LNCaP clone FGC (cell line): ENCODE measurements at regions not wholly inside any gene's neighbourhood (a gene's known extent, or its start where the extent isn't known, plus 50 kb on each side); places are given as distances from the start of the nearest gene placed in this dataset.

Experiments used
- DNase-seq: peaks from one replicate; pipeline ENCODE4 v3.0.0-alpha.2; 2011; ENCODE audit warnings: low read depth
- H3K4me3 ChIP-seq: 2 replicates; pipeline ENCODE4 v1.5.1; 2011; ENCODE audit warnings: mild to moderate bottlenecking, low read depth, low read length, control low read depth
- TF ChIP-seq, protein P1 (sequence below): IDR thresholded peaks from 2 replicates; pipeline ENCODE4 v1.5.1; 2012; ENCODE audit warnings: mild to moderate bottlenecking; ENCODE audit not compliant: control insufficient read depth, insufficient read depth; ENCODE audit errors: extremely low read depth

DNA sequence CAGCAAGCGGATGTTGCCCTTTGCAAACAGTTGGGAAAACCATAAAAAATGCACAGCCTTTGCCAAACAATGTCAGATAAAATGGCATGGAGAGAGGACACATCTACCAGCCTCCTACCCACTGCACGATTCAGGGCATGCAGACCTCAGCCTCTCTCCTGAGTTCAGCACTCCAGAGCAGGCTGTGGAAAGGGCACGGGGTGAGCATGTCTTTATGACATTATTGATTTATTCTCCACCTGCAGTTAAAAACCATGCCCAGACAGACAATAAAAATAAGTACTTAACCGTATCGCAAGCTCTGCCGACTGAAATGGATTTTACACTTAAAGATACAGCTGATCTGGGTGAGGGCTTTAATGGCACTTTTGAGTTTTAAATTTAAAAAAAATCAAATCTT is 127.1 kb downstream of the MAF start:
- TF ChIP-seq, protein P1, sequence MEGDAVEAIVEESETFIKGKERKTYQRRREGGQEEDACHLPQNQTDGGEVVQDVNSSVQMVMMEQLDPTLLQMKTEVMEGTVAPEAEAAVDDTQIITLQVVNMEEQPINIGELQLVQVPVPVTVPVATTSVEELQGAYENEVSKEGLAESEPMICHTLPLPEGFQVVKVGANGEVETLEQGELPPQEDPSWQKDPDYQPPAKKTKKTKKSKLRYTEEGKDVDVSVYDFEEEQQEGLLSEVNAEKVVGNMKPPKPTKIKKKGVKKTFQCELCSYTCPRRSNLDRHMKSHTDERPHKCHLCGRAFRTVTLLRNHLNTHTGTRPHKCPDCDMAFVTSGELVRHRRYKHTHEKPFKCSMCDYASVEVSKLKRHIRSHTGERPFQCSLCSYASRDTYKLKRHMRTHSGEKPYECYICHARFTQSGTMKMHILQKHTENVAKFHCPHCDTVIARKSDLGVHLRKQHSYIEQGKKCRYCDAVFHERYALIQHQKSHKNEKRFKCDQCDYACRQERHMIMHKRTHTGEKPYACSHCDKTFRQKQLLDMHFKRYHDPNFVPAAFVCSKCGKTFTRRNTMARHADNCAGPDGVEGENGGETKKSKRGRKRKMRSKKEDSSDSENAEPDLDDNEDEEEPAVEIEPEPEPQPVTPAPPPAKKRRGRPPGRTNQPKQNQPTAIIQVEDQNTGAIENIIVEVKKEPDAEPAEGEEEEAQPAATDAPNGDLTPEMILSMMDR: no peak
- H3K4me3 ChIP-seq: no peak overlapping the region
- DNase-seq: no peak

- no peak overlapping the region for H3K4me3 ChIP-seq
- TF ChIP-seq, protein P1: no peak
- DNase-seq: no peak
These were observed 128.1 kb downstream of the MAF start for GRCh38 chr16:79472426-79472825.

GRCh38 chr16:79469999-79470398 is 130.5 kb downstream of the MAF start:
- no peak overlapping the region for H3K4me3 ChIP-seq
- TF ChIP-seq, protein P1: no peak
- DNase-seq: no peak

DNA sequence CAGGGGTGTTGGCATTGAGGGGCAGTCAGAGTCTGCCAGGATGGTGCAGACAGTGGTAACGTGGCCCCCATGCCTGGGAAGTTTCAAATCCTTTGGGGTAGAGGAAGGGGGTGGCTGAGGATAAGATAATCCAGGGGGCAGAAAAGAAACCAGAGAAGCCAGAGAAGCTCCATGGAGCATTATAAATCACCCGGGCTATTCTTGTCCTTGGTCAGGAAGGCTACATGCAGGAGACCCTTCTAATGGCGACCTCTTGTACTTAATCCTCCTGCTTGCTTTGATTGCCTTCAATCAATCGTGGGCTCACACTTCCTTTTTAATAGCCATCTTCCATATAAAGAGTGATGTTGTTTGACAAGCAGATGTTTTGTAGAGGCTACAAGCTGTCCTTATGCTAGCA is 131.9 kb downstream of the MAF start:
- TF ChIP-seq, protein P1: no peak
- DNase-seq: no peak
- H3K4me3 ChIP-seq: no peak overlapping the region

GRCh38 chr16:79468121-79468552 is 132.4 kb downstream of the MAF start:
- DNase-seq: no peak
- TF ChIP-seq, protein P1: no peak
- no peak overlapping the region for H3K4me3 ChIP-seq

GRCh38 chr16:79466111-79466510 is 134.4 kb downstream of the MAF start:
- TF ChIP-seq, protein P1: no peak
- no peak overlapping the region for H3K4me3 ChIP-seq
- DNase-seq: no peak

GRCh38 chr16:79463841-79464240 is 136.7 kb downstream of the MAF start:
- TF ChIP-seq, protein P1: no peak
- no peak for DNase-seq
- H3K4me3 ChIP-seq: no peak overlapping the region
